ENCODE measurements at regions not wholly inside any gene's neighbourhood (a gene's known extent, or its start where the extent isn't known, plus 50 kb on each side); places are given as distances from the start of the nearest gene placed in this dataset.
A peak's percentile ranks its signal among the peaks of the same experiment; 100 is the strongest.

DNA sequence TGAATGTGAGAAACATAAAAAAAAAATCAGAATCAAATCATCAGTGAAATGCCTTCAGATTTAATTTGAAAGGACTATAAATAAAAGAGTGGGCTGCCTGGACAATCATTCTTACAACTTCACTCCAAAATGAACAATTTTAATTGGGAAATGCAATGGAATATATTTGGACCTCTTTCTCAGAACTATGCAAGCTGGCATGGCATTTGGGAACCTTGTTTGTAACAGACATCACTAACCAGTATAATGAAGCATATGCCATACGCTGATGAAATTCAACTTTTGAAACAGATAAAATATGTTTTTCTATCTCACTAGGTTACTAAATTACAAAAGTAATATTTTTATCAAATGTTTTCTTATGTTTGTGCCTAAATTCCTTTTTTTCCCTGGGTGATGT, 64.2 kb upstream of the FAM216B start (continued):
- TF ChIP-seq, protein P1, sequence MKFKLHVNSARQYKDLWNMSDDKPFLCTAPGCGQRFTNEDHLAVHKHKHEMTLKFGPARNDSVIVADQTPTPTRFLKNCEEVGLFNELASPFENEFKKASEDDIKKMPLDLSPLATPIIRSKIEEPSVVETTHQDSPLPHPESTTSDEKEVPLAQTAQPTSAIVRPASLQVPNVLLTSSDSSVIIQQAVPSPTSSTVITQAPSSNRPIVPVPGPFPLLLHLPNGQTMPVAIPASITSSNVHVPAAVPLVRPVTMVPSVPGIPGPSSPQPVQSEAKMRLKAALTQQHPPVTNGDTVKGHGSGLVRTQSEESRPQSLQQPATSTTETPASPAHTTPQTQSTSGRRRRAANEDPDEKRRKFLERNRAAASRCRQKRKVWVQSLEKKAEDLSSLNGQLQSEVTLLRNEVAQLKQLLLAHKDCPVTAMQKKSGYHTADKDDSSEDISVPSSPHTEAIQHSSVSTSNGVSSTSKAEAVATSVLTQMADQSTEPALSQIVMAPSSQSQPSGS (CRISPR knock-in tag; IDR thresholded peaks at IDR 0.05; ENCODE audit: borderline replicate concordance, low read depth): no peak
- TF ChIP-seq, protein P2, sequence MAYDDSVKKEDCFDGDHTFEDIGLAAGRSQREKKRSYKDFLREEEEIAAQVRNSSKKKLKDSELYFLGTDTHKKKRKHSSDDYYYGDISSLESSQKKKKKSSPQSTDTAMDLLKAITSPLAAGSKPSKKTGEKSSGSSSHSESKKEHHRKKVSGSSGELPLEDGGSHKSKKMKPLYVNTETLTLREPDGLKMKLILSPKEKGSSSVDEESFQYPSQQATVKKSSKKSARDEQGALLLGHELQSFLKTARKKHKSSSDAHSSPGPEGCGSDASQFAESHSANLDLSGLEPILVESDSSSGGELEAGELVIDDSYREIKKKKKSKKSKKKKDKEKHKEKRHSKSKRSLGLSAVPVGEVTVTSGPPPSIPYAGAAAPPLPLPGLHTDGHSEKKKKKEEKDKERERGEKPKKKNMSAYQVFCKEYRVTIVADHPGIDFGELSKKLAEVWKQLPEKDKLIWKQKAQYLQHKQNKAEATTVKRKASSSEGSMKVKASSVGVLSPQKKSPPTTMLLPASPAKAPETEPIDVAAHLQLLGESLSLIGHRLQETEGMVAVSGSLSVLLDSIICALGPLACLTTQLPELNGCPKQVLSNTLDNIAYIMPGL (CRISPR knock-in tag; IDR thresholded peaks at IDR 0.05): no peak
- no peak for TF ChIP-seq TEAD1 (CRISPR knock-in tag; IDR thresholded peaks at IDR 0.05)

DNA sequence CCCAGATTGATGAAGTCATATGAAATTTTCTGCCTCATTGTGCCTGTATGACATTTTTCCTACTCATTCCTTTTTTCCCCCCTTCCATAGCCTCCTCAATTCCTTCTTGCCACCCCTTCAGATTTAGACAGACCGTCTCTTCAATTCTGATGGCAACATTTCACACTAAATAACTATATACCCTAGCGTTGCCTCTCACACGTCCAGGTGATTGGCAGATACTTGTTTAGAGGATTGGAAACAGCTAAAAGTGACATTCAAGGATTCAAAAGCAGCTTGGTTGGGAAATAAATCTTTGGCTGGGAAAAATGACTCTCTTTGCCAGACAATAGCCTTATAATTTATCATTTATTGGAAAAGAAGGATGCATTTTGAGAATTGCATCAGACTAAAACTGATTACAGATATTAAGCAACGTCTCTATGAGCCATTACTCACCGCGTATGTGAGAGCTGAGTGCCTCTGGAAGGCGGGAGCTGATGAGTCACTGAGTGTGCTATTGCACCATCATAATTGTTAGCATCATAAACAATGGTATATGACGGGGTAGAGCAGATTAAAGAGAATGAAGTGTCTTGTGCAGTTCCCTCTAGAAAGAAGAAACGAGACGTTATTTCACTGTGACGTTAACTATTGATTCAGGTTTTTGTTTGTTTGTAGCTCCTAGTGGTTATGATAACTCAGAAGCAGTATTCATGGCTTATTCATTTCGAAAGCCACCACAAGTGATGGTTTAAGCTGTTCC, 61.1 kb upstream of the FAM216B start:
- no peak for DNase-seq (ENCODE audit: low spot score)
- Mint-ChIP-seq H3K27me3 (ENCODE audit: low read depth) (no peaks in the 10 kb centered on the region), H3K36me3 (no peaks in the 10 kb centered on the region), H3K9me3 (0 out of 2 replicates have a peak, but pooled peaks cover 3% of the 10 kb centered on the region), H3K4me1 (no peaks in the 10 kb centered on the region), H3K27ac (no peak overlapping the region), H3K4me3 (no peak overlapping the region)
- ChIA-PET CTCF (no interaction called here), POLR2A (no interaction called here)
- no peak for ATAC-seq
- TF ChIP-seq GABPB1 (CRISPR knock-in tag; IDR thresholded peaks at IDR 0.05) (peak; percentile 87), NR1H2 (CRISPR knock-in tag; IDR thresholded peaks at IDR 0.05) (no peak), SMAD4 (CRISPR knock-in tag; IDR thresholded peaks at IDR 0.05) (no peak)
- TF ChIP-seq, protein P3, sequence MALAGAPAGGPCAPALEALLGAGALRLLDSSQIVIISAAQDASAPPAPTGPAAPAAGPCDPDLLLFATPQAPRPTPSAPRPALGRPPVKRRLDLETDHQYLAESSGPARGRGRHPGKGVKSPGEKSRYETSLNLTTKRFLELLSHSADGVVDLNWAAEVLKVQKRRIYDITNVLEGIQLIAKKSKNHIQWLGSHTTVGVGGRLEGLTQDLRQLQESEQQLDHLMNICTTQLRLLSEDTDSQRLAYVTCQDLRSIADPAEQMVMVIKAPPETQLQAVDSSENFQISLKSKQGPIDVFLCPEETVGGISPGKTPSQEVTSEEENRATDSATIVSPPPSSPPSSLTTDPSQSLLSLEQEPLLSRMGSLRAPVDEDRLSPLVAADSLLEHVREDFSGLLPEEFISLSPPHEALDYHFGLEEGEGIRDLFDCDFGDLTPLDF (CRISPR knock-in tag; IDR thresholded peaks at IDR 0.05): no peak
- TF ChIP-seq, protein P4, sequence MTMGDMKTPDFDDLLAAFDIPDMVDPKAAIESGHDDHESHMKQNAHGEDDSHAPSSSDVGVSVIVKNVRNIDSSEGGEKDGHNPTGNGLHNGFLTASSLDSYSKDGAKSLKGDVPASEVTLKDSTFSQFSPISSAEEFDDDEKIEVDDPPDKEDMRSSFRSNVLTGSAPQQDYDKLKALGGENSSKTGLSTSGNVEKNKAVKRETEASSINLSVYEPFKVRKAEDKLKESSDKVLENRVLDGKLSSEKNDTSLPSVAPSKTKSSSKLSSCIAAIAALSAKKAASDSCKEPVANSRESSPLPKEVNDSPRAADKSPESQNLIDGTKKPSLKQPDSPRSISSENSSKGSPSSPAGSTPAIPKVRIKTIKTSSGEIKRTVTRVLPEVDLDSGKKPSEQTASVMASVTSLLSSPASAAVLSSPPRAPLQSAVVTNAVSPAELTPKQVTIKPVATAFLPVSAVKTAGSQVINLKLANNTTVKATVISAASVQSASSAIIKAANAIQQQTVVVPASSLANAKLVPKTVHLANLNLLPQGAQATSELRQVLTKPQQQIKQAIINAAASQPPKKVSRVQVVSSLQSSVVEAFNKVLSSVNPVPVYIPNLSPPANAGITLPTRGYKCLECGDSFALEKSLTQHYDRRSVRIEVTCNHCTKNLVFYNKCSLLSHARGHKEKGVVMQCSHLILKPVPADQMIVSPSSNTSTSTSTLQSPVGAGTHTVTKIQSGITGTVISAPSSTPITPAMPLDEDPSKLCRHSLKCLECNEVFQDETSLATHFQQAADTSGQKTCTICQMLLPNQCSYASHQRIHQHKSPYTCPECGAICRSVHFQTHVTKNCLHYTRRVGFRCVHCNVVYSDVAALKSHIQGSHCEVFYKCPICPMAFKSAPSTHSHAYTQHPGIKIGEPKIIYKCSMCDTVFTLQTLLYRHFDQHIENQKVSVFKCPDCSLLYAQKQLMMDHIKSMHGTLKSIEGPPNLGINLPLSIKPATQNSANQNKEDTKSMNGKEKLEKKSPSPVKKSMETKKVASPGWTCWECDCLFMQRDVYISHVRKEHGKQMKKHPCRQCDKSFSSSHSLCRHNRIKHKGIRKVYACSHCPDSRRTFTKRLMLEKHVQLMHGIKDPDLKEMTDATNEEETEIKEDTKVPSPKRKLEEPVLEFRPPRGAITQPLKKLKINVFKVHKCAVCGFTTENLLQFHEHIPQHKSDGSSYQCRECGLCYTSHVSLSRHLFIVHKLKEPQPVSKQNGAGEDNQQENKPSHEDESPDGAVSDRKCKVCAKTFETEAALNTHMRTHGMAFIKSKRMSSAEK (CRISPR knock-in tag; IDR thresholded peaks at IDR 0.05; ENCODE audit: borderline replicate concordance): no peak
- TF ChIP-seq, protein P5, sequence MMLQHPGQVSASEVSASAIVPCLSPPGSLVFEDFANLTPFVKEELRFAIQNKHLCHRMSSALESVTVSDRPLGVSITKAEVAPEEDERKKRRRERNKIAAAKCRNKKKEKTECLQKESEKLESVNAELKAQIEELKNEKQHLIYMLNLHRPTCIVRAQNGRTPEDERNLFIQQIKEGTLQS (CRISPR knock-in tag; conservative IDR thresholded peaks at IDR 0.05): no peak
- TF ChIP-seq, protein P2 (CRISPR knock-in tag; IDR thresholded peaks at IDR 0.05): no peak

DNA sequence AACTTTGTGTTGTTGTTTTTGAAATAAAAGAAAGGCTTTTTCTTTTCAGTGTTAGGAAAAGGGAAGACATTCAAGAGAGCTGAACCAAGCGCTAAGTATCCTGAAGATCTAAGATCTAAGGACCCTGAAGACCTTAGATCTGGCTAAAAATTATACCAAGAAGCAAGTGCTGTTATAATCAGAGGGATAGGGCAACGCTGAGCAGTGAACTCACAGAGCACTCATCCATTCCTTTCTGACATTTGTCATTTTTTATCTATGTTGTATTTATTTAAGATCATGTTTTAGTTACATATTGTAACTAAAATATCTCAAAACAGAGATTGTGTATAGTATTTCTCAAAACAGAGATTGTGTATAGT, 60.5 kb upstream of the FAM216B start:
- Mint-ChIP-seq H3K27ac (no peak overlapping the region), H3K36me3 (no peaks in the 10 kb centered on the region), H3K4me3 (no peak overlapping the region), H3K4me1 (no peaks in the 10 kb centered on the region), H3K27me3 (ENCODE audit: low read depth) (0 out of 2 replicates have a peak, but pooled peaks cover under 1% of the 10 kb centered on the region), H3K9me3 (peaks cover 7% of the 10 kb centered on the region)
- ChIA-PET CTCF (no interaction called here), POLR2A (no interaction called here)
- no peak for ATAC-seq
- DNase-seq (ENCODE audit: low spot score): no peak
- TF ChIP-seq, protein P6, sequence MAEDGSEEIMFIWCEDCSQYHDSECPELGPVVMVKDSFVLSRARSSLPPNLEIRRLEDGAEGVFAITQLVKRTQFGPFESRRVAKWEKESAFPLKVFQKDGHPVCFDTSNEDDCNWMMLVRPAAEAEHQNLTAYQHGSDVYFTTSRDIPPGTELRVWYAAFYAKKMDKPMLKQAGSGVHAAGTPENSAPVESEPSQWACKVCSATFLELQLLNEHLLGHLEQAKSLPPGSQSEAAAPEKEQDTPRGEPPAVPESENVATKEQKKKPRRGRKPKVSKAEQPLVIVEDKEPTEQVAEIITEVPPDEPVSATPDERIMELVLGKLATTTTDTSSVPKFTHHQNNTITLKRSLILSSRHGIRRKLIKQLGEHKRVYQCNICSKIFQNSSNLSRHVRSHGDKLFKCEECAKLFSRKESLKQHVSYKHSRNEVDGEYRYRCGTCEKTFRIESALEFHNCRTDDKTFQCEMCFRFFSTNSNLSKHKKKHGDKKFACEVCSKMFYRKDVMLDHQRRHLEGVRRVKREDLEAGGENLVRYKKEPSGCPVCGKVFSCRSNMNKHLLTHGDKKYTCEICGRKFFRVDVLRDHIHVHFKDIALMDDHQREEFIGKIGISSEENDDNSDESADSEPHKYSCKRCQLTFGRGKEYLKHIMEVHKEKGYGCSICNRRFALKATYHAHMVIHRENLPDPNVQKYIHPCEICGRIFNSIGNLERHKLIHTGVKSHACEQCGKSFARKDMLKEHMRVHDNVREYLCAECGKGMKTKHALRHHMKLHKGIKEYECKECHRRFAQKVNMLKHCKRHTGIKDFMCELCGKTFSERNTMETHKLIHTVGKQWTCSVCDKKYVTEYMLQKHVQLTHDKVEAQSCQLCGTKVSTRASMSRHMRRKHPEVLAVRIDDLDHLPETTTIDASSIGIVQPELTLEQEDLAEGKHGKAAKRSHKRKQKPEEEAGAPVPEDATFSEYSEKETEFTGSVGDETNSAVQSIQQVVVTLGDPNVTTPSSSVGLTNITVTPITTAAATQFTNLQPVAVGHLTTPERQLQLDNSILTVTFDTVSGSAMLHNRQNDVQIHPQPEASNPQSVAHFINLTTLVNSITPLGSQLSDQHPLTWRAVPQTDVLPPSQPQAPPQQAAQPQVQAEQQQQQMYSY (CRISPR knock-in tag; IDR thresholded peaks at IDR 0.05): no peak
- TF ChIP-seq NFE2L1 (CRISPR knock-in tag; IDR thresholded peaks at IDR 0.05): no peak
- TF ChIP-seq GTF2I (CRISPR knock-in tag; conservative IDR thresholded peaks at IDR 0.05): no peak
- TF ChIP-seq FOXP1 (CRISPR knock-in tag; IDR thresholded peaks at IDR 0.05; ENCODE audit: borderline replicate concordance): no peak
- TF ChIP-seq MXD4 (CRISPR knock-in tag; IDR thresholded peaks at IDR 0.05; ENCODE audit: borderline replicate concordance): no peak
- TF ChIP-seq PRRX2 (CRISPR knock-in tag; IDR thresholded peaks at IDR 0.05): no peak
- TF ChIP-seq, protein P7, sequence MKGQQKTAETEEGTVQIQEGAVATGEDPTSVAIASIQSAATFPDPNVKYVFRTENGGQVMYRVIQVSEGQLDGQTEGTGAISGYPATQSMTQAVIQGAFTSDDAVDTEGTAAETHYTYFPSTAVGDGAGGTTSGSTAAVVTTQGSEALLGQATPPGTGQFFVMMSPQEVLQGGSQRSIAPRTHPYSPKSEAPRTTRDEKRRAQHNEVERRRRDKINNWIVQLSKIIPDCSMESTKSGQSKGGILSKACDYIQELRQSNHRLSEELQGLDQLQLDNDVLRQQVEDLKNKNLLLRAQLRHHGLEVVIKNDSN (CRISPR knock-in tag; IDR thresholded peaks at IDR 0.05): no peak
- TF ChIP-seq HMGA2 (CRISPR knock-in tag; IDR thresholded peaks at IDR 0.05): no peak

Data from WTC11 (cell line).